IMR-90 (cell line): ENCODE measurements at regions not wholly inside any gene's neighbourhood (a gene's known extent, or its start where the extent isn't known, plus 50 kb on each side); places are given as distances from the start of the nearest gene placed in this dataset.
"Not testable (repeated sequence)": the region's sequence is repeated elsewhere in the genome, so short reads cannot be mapped to it uniquely, and the experiment has no call there.

ENCODE experiments used
- ATAC-seq: fragments of 200-7000 bp; cut with Tn5 transposase; 2 replicates; pipeline ENCODE4 v1.9.1; 2020; ENCODE audit warnings: low read depth, mild to moderate bottlenecking, moderate library complexity
- BruUV-seq: library from RNA; stranded (reverse); fragments of 400-500 nt; replicated peaks from 2 replicates; lab custom pipeline; 2021; lab: Mats Ljungman, UMichigan
- CTCF ChIA-PET: fragments of 300-600 bp; formaldehyde crosslinking; extraction: SDS; loops from one replicate; lab custom pipeline; 2021; ENCODE audit warnings: antibody characterized with exemption; lab: Yijun Ruan, JAX
- POLR2A ChIA-PET: fragments of 300-600 bp; sonication (Branson Sonifier 250); formaldehyde crosslinking; loops from one replicate; lab custom pipeline; 2022; ENCODE audit warnings: antibody characterized with exemption; ENCODE audit not compliant: unreplicated experiment; lab: Charles Lee
- DNase-seq: peaks from one replicate; pipeline ENCODE4 v3.0.0; 2013
- H2AFZ ChIP-seq: replicated peaks from 2 replicates; pipeline ENCODE3; 2013; ENCODE audit warnings: low read length, mild to moderate bottlenecking; ENCODE audit not compliant: poor library complexity
- H2AK5ac ChIP-seq: 2 replicates; pipeline ENCODE4 v1.6.1; 2013; ENCODE audit warnings: low read depth, low read length, inconsistent platforms
- H2AK9ac ChIP-seq: replicated peaks from 2 replicates; pipeline ENCODE3; 2013; ENCODE audit warnings: mild to moderate bottlenecking, low read depth, low read length, moderate library complexity; ENCODE audit not compliant: poor library complexity
- H2BK120ac ChIP-seq: 2 replicates; pipeline ENCODE4 v1.6.1; 2013; ENCODE audit warnings: low read depth, low read length, inconsistent platforms
- H2BK15ac ChIP-seq: 3 replicates; pipeline ENCODE4 v1.6.1; 2013; ENCODE audit warnings: low read depth, low read length, inconsistent platforms
- H2BK20ac ChIP-seq: 2 replicates; pipeline ENCODE4 v1.6.1; 2013; ENCODE audit warnings: low read depth, mild to moderate bottlenecking, inconsistent platforms, low read length, moderate library complexity
- H2BK5ac ChIP-seq: 2 replicates; pipeline ENCODE4 v1.6.1; 2013; ENCODE audit warnings: mild to moderate bottlenecking, low read depth, low read length, inconsistent platforms; ENCODE audit not compliant: poor library complexity, severe bottlenecking
- H3K14ac ChIP-seq: replicated peaks from 2 replicates; pipeline ENCODE4 v1.6.1; 2013; ENCODE audit warnings: low read depth, low read length, inconsistent platforms
- H3K18ac ChIP-seq: 2 replicates; pipeline ENCODE4 v1.6.1; 2013; ENCODE audit warnings: low read depth, low read length, control low read depth
- H3K23ac ChIP-seq: 2 replicates; pipeline ENCODE4 v1.6.1; 2013; ENCODE audit warnings: low read depth, low read length, inconsistent platforms
- H3K27ac ChIP-seq: 2 replicates; pipeline ENCODE4 v1.5.1; 2013; ENCODE audit warnings: mild to moderate bottlenecking, control low read depth, low read length; ENCODE audit not compliant: insufficient read depth
- H3K27me3 ChIP-seq: 2 replicates; pipeline ENCODE4 v1.6.1; 2013; ENCODE audit warnings: low read length; ENCODE audit not compliant: control insufficient read depth, insufficient read depth
- H3K36me3 ChIP-seq: 2 replicates; pipeline ENCODE4 v1.6.1; 2013; ENCODE audit warnings: low read length, mixed read lengths; ENCODE audit not compliant: control insufficient read depth, insufficient read depth
- H3K4ac ChIP-seq: 2 replicates; pipeline ENCODE4 v1.6.1; 2013; ENCODE audit warnings: low read depth, low read length, inconsistent platforms
- H3K4me1 ChIP-seq: 2 replicates; pipeline ENCODE4 v1.6.1; 2013; ENCODE audit warnings: low read length, mixed read lengths; ENCODE audit not compliant: control insufficient read depth, insufficient read depth
- H3K4me2 ChIP-seq: 2 replicates; pipeline ENCODE4 v1.6.1; 2013; ENCODE audit warnings: low read depth, mild to moderate bottlenecking, control low read depth, low read length, moderate library complexity
- H3K4me3 ChIP-seq: 2 replicates; pipeline ENCODE4 v1.5.1; 2013; ENCODE audit warnings: low read depth, mild to moderate bottlenecking, control low read depth, low read length, moderate library complexity; ENCODE audit not compliant: insufficient read depth
- H3K56ac ChIP-seq: 2 replicates; pipeline ENCODE4 v1.6.1; 2013; ENCODE audit warnings: low read length, inconsistent platforms; ENCODE audit not compliant: insufficient read depth; ENCODE audit errors: extremely low read depth
- H3K79me1 ChIP-seq, 2 experiments: 2 replicates each; pipeline ENCODE4 v1.6.1; 2013; ENCODE audit warnings: low read length in 2 of 2, inconsistent platforms in 1 of 2, low read depth in 1 of 2
- H3K9ac ChIP-seq: 2 replicates; pipeline ENCODE4 v1.6.1; 2013; ENCODE audit warnings: low read depth, low read length, control low read depth
- H3K9me1 ChIP-seq: 2 replicates; pipeline ENCODE4 v1.6.1; 2013; ENCODE audit warnings: low read length, inconsistent platforms; ENCODE audit not compliant: insufficient read depth
- H3K9me3 ChIP-seq: 2 replicates; pipeline ENCODE4 v1.6.1; 2013; ENCODE audit warnings: low read length; ENCODE audit not compliant: control insufficient read depth, insufficient read depth
- H4K20me1 ChIP-seq: 2 replicates; pipeline ENCODE4 v1.6.1; 2013; ENCODE audit warnings: low read length, inconsistent platforms; ENCODE audit not compliant: insufficient read depth
- H4K5ac ChIP-seq: 2 replicates; pipeline ENCODE4 v1.6.1; 2013; ENCODE audit warnings: mild to moderate bottlenecking, low read depth, low read length, control low read depth
- H4K8ac ChIP-seq, 2 experiments: 2 replicates each; pipeline ENCODE4 v1.6.1; 2013; ENCODE audit warnings: low read depth in 2 of 2, low read length in 2 of 2, control low read depth in 1 of 2, inconsistent platforms in 1 of 2
- H4K91ac ChIP-seq: 2 replicates; pipeline ENCODE4 v1.6.1; 2013; ENCODE audit warnings: low read depth, low read length, inconsistent platforms; ENCODE audit not compliant: insufficient read depth
- CEBPB ChIP-seq: IDR thresholded peaks from 2 replicates; pipeline ENCODE4 v1.6.1; 2012; ENCODE audit warnings: low read depth, low read length, improper control_type of control experiment
- RAD21 ChIP-seq: IDR thresholded peaks from 2 replicates; pipeline ENCODE4 v1.6.1; 2012; ENCODE audit warnings: low read length, improper control_type of control experiment
- WGBS, 2 experiments: methylation state at CpG; one replicate each; pipeline versions ENCODE4 v1.1.5 to v1.1.7; 2013; ENCODE audit warnings: missing lambda C conversion rate in 2 of 2; ENCODE audit not compliant: insufficient read length in 1 of 2; ENCODE audit errors: extremely low coverage in 2 of 2; 5-methylcytosine and 5-hydroxymethylcytosine counted together
- dilution Hi-C: fragments of 300-500 bp; cut with HindIII; formaldehyde crosslinking; loops from one replicate; pipeline ENCODE4 v1.14.3; 2018; ENCODE audit warnings: low sequenced_read_pairs; ENCODE audit not compliant: unreplicated experiment
- in situ Hi-C: fragments of 300-500 bp; cut with MboI; formaldehyde crosslinking; loops from 3 replicates; pipeline ENCODE4 v1.14.3; 2019; ENCODE audit warnings: low sequenced_read_pairs, inconsistent platforms, mixed read lengths
- intact Hi-C: fragments of 100-400 bp; cut with micrococcal nuclease; formaldehyde crosslinking; loops from 2 replicates; pipeline ENCODE4 v1.10.0; 2022

- Histone ChIP-seq H3K23ac (no peak overlapping the region), H2AK5ac (no peak overlapping the region), H3K79me1 (no peaks in the 10 kb centered on the region), H3K56ac (no peak overlapping the region), H4K20me1 (no peaks in the 10 kb centered on the region), H3K4me1 (peaks cover 5% of the 10 kb centered on the region), H4K8ac (no peak overlapping the region), H3K9me1 (0 out of 2 replicates have a peak, but pooled peaks cover 5% of the 10 kb centered on the region), H2BK15ac (no peak overlapping the region), H3K18ac (no peak overlapping the region), H4K91ac (no peak overlapping the region), H3K4ac (no peak overlapping the region), H3K36me3 (no peaks in the 10 kb centered on the region), H3K4me3 (no peak overlapping the region), H4K5ac (no peak overlapping the region), H3K27me3 (no peaks in the 10 kb centered on the region), H2AK9ac (no peak overlapping the region), H3K14ac (no peak overlapping the region), H2AFZ (no peak overlapping the region), H3K27ac (no peak overlapping the region), H3K9me3 (peaks cover 2% of the 10 kb centered on the region), H2BK20ac (no peak overlapping the region), H2BK120ac (no peak overlapping the region), H3K4me2 (no peak overlapping the region), H3K9ac (no peak overlapping the region), H2BK5ac (no peak overlapping the region)
- TF ChIP-seq CEBPB: peak; percentile 32; the same call in 1 of the 2 replicates
- no peak for TF ChIP-seq RAD21
- intact Hi-C loops: no loop called here
- ATAC-seq: no peak
- WGBS, 2 experiments: no CpG with 5 or more reads among the region's 3 CpGs
- dilution Hi-C loops: no loop called here
- in situ Hi-C loops: no loop called here
- POLR2A ChIA-PET: no interaction called here
- CTCF ChIA-PET: interaction anchor here (0.6 kb wide), 1 partner anchor 11 kb away, joined by 8 read pairs; no protein-coding TSS in a partner anchor
- no TSS peak for BruUV-seq
- DNase-seq: no peak
Measured at GRCh38 chr5:56755036-56755555, 60.3 kb upstream of the MAP3K1 start.

- ATAC-seq, H3K27me3 ChIP-seq, dilution Hi-C loops, H4K5ac ChIP-seq, H3K9me3 ChIP-seq, H3K9me1 ChIP-seq, H2BK5ac ChIP-seq, H2BK120ac ChIP-seq, H2BK15ac ChIP-seq, H4K20me1 ChIP-seq, H4K91ac ChIP-seq, DNase-seq, H3K4me1 ChIP-seq, H3K27ac ChIP-seq, intact Hi-C loops, H3K14ac ChIP-seq, H3K4me3 ChIP-seq, H3K18ac ChIP-seq, CTCF ChIA-PET, H2BK20ac ChIP-seq, H3K23ac ChIP-seq, H3K9ac ChIP-seq, H3K56ac ChIP-seq, BruUV-seq, H4K8ac ChIP-seq, POLR2A ChIA-PET, H3K36me3 ChIP-seq, H2AK5ac ChIP-seq, H2AFZ ChIP-seq, H2AK9ac ChIP-seq, H3K4ac ChIP-seq, H3K79me1 ChIP-seq, H3K4me2 ChIP-seq, in situ Hi-C loops: not testable (repeated sequence)
- no CpG with 5 or more reads among the region's 5 CpGs for WGBS, 2 experiments
Measured at GRCh38 chr5:56753588-56753987, 61.8 kb upstream of the MAP3K1 start.
